ENCODE measurements at regions not wholly inside any gene's neighbourhood (a gene's known extent, or its start where the extent isn't known, plus 50 kb on each side); places are given as distances from the start of the nearest gene placed in this dataset.
"Not testable (repeated sequence)": the region's sequence is repeated elsewhere in the genome, so short reads cannot be mapped to it uniquely, and the experiment has no call there.

- H3K27ac ChIP-seq = no peak overlapping the region
- H3K4me3 ChIP-seq = no peak overlapping the region
- no peak for DNase-seq
- no peaks in the 10 kb centered on the region for H3K9me3 ChIP-seq (replicated peaks)
- peaks cover 5% of the 10 kb centered on the region; the same call in 1 of the 2 replicates for H3K27me3 ChIP-seq
- H3K36me3 ChIP-seq = no peaks in the 10 kb centered on the region
- H3K4me1 ChIP-seq = no peaks in the 10 kb centered on the region
Measured at GRCh38 chr19:28578786-28579505, 634.0 kb downstream of the UQCRFS1 start.

- H3K27ac ChIP-seq = no peak overlapping the region
- no peak for DNase-seq
- H3K36me3 ChIP-seq = no peaks in the 10 kb centered on the region
- H3K4me1 ChIP-seq = no peaks in the 10 kb centered on the region
- peaks cover 3% of the 10 kb centered on the region; the same call in 1 of the 2 replicates for H3K27me3 ChIP-seq
- no peak overlapping the region for H3K4me3 ChIP-seq
- H3K9me3 ChIP-seq (replicated peaks) = no peaks in the 10 kb centered on the region
Measured at GRCh38 chr19:28578208-28578607, 634.7 kb downstream of the UQCRFS1 start.

GRCh38 chr19:28577666-28578065, 635.3 kb downstream of the UQCRFS1 start:
- DNase-seq = no peak
- H3K4me1 ChIP-seq = no peaks in the 10 kb centered on the region
- no peaks in the 10 kb centered on the region for H3K9me3 ChIP-seq (replicated peaks)
- H3K27ac ChIP-seq = no peak overlapping the region
- H3K4me3 ChIP-seq = no peak overlapping the region
- no peaks in the 10 kb centered on the region for H3K36me3 ChIP-seq
- peaks cover 3% of the 10 kb centered on the region; the same call in 1 of the 2 replicates for H3K27me3 ChIP-seq

GRCh38 chr19:28577233-28577632, 635.7 kb downstream of the UQCRFS1 start:
- Histone ChIP-seq H3K27me3 (peaks cover 3% of the 10 kb centered on the region; the same call in 1 of the 2 replicates), H3K4me1 (no peaks in the 10 kb centered on the region), H3K9me3 (replicated peaks) (no peaks in the 10 kb centered on the region), H3K27ac (no peak overlapping the region), H3K4me3 (no peak overlapping the region), H3K36me3 (no peaks in the 10 kb centered on the region)
- no peak for DNase-seq

GRCh38 chr19:28575816-28576215, 637.1 kb downstream of the UQCRFS1 start:
- H3K27me3 ChIP-seq = peaks cover 3% of the 10 kb centered on the region; the same call in 1 of the 2 replicates
- H3K36me3 ChIP-seq = no peaks in the 10 kb centered on the region
- no peaks in the 10 kb centered on the region for H3K4me1 ChIP-seq
- no peak overlapping the region for H3K4me3 ChIP-seq
- no peak overlapping the region for H3K27ac ChIP-seq
- DNase-seq = no peak
- no peaks in the 10 kb centered on the region for H3K9me3 ChIP-seq (replicated peaks)

GRCh38 chr19:28575312-28575711, 637.6 kb downstream of the UQCRFS1 start:
- not testable (repeated sequence) for H3K27ac ChIP-seq; DNase-seq; H3K36me3 ChIP-seq; H3K4me3 ChIP-seq; H3K27me3 ChIP-seq; H3K4me1 ChIP-seq; H3K9me3 ChIP-seq (replicated peaks)

- H3K36me3 ChIP-seq = no peaks in the 10 kb centered on the region
Measured at GRCh38 chr19:28574212-28574611, 638.7 kb downstream of the UQCRFS1 start.

GRCh38 chr19:28569132-28570131, 643.5 kb downstream of the UQCRFS1 start:
- no peaks in the 10 kb centered on the region for H3K9me3 ChIP-seq (replicated peaks)
- H3K27me3 ChIP-seq = no peaks in the 10 kb centered on the region
- H3K27ac ChIP-seq = no peak overlapping the region
- no peak overlapping the region for H3K4me3 ChIP-seq
- no peaks in the 10 kb centered on the region for H3K36me3 ChIP-seq
- no peak for DNase-seq
- no peaks in the 10 kb centered on the region for H3K4me1 ChIP-seq

More at GRCh38 chr19:28574212-28574611, 638.7 kb downstream of the UQCRFS1 start:
- no peaks in the 10 kb centered on the region for H3K9me3 ChIP-seq (replicated peaks)
- no peak overlapping the region for H3K4me3 ChIP-seq
- no peak overlapping the region for H3K27ac ChIP-seq
- H3K4me1 ChIP-seq = no peaks in the 10 kb centered on the region
- DNase-seq = no peak
- H3K27me3 ChIP-seq = peaks cover 3% of the 10 kb centered on the region; the same call in 1 of the 2 replicates

- Histone ChIP-seq H3K36me3 (no peaks in the 10 kb centered on the region), H3K4me3 (no peak overlapping the region), H3K4me1 (no peaks in the 10 kb centered on the region), H3K9me3 (replicated peaks) (no peaks in the 10 kb centered on the region), H3K27ac (no peak overlapping the region), H3K27me3 (no peaks in the 10 kb centered on the region)
- no peak for DNase-seq
Measured at GRCh38 chr19:28567834-28568233, 645.1 kb downstream of the UQCRFS1 start.

- Histone ChIP-seq H3K27me3 (no peaks in the 10 kb centered on the region), H3K4me3 (no peak overlapping the region), H3K27ac (no peak overlapping the region), H3K9me3 (replicated peaks) (no peaks in the 10 kb centered on the region), H3K4me1 (no peaks in the 10 kb centered on the region), H3K36me3 (no peaks in the 10 kb centered on the region)
- DNase-seq = no peak
Measured at GRCh38 chr19:28563964-28564921, 648.7 kb downstream of the UQCRFS1 start.

GRCh38 chr19:28560786-28561185, 652.2 kb downstream of the UQCRFS1 start:
- Histone ChIP-seq H3K36me3 (no peaks in the 10 kb centered on the region), H3K27ac (no peak overlapping the region), H3K4me1 (no peaks in the 10 kb centered on the region), H3K9me3 (replicated peaks) (no peaks in the 10 kb centered on the region), H3K4me3 (no peak overlapping the region), H3K27me3 (no peaks in the 10 kb centered on the region)
- DNase-seq = no peak

GRCh38 chr19:28558783-28559182, 654.2 kb downstream of the UQCRFS1 start:
- H3K27me3 ChIP-seq = no peaks in the 10 kb centered on the region
- H3K27ac ChIP-seq = no peak overlapping the region
- H3K36me3 ChIP-seq = no peaks in the 10 kb centered on the region
- H3K9me3 ChIP-seq (replicated peaks) = no peaks in the 10 kb centered on the region
- DNase-seq = no peak
- no peaks in the 10 kb centered on the region for H3K4me1 ChIP-seq
- no peak overlapping the region for H3K4me3 ChIP-seq

GRCh38 chr19:28556371-28556770, 656.6 kb downstream of the UQCRFS1 start:
- 0 out of 2 replicates have a peak, but pooled peaks cover 3% of the 10 kb centered on the region for H3K27me3 ChIP-seq
- no peak overlapping the region for H3K4me3 ChIP-seq
- no peak for DNase-seq
- H3K9me3 ChIP-seq (replicated peaks) = no peaks in the 10 kb centered on the region
- no peaks in the 10 kb centered on the region for H3K36me3 ChIP-seq
- no peak overlapping the region for H3K27ac ChIP-seq
- H3K4me1 ChIP-seq = no peaks in the 10 kb centered on the region

- no peaks in the 10 kb centered on the region for H3K36me3 ChIP-seq
- DNase-seq = no peak
Measured at GRCh38 chr19:28555317-28555716, 657.6 kb downstream of the UQCRFS1 start.

More at GRCh38 chr19:28555317-28555716, 657.6 kb downstream of the UQCRFS1 start:
- Histone ChIP-seq H3K27ac (no peak overlapping the region), H3K4me1 (no peaks in the 10 kb centered on the region), H3K27me3 (0 out of 2 replicates have a peak, but pooled peaks cover 3% of the 10 kb centered on the region), H3K4me3 (no peak overlapping the region), H3K9me3 (replicated peaks) (no peaks in the 10 kb centered on the region)
